Astrocyte of the cerebellum (primary cell): ENCODE measurements at regions not wholly inside any gene's neighbourhood (a gene's known extent, or its start where the extent isn't known, plus 50 kb on each side); places are given as distances from the start of the nearest gene placed in this dataset.

Experiments used
- DNase-seq: peaks from one replicate; pipeline ENCODE4 v3.0.0-alpha.2; 2011; ENCODE audit warnings: low read depth
- H3K4me3 ChIP-seq: 2 replicates; pipeline ENCODE4 v1.5.1; 2011; ENCODE audit warnings: mild to moderate bottlenecking, low read depth, low read length, moderate library complexity
- in situ Hi-C: cut with HindIII; loops from 2 replicates; pipeline ENCODE4 v1.10.0; 2017; ENCODE audit warnings: low sequenced_read_pairs
- TF ChIP-seq, protein P1 (sequence below): IDR thresholded peaks from 2 replicates; pipeline ENCODE4 v1.5.1; 2012; ENCODE audit warnings: low read length, low read depth, moderate library complexity, mild to moderate bottlenecking; ENCODE audit errors: missing control alignments

DNA sequence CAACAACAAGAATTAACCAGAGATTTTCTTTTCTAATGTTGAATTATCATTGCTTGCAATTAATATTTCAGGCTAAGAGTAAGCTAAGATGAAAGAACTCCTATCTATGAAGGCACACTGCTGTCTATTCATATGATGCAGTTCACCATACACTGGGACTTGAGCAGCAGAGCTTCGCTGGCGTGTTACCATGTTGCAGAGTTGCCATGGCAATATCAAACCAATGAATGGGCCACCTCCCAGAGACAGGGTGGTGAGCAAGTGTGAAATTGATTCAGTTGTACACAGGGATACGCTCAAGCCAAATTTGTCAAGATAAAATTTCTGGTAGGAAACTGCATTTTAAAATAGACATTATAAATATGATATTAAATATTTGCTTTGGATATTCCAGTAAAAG, 69.3 kb upstream of the MYO16 start:
- DNase-seq = no peak
- TF ChIP-seq, protein P1, sequence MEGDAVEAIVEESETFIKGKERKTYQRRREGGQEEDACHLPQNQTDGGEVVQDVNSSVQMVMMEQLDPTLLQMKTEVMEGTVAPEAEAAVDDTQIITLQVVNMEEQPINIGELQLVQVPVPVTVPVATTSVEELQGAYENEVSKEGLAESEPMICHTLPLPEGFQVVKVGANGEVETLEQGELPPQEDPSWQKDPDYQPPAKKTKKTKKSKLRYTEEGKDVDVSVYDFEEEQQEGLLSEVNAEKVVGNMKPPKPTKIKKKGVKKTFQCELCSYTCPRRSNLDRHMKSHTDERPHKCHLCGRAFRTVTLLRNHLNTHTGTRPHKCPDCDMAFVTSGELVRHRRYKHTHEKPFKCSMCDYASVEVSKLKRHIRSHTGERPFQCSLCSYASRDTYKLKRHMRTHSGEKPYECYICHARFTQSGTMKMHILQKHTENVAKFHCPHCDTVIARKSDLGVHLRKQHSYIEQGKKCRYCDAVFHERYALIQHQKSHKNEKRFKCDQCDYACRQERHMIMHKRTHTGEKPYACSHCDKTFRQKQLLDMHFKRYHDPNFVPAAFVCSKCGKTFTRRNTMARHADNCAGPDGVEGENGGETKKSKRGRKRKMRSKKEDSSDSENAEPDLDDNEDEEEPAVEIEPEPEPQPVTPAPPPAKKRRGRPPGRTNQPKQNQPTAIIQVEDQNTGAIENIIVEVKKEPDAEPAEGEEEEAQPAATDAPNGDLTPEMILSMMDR = no peak
- in situ Hi-C loops = no loop called here
- H3K4me3 ChIP-seq = no peak overlapping the region

DNA sequence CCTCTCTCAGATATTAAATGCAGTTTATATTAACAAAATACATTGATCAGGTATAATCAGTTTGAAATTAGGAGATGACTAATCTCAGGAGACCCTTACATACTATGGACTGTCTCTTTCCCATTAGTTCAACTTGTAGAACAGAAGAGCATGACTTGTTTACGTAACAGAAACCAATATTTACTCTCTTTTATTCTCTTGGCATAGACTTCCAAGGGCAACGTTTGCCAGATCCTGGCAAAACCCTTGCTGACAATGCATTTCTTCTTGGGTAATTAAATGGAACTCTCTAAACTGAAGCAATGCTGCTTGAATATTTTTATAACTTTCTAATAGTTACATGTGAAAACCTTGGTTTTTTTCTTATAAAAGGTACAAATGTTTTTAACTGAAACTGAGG, 68.3 kb upstream of the MYO16 start:
- in situ Hi-C loops = no loop called here
- TF ChIP-seq, protein P1 = no peak
- no peak for DNase-seq
- no peak overlapping the region for H3K4me3 ChIP-seq

DNA sequence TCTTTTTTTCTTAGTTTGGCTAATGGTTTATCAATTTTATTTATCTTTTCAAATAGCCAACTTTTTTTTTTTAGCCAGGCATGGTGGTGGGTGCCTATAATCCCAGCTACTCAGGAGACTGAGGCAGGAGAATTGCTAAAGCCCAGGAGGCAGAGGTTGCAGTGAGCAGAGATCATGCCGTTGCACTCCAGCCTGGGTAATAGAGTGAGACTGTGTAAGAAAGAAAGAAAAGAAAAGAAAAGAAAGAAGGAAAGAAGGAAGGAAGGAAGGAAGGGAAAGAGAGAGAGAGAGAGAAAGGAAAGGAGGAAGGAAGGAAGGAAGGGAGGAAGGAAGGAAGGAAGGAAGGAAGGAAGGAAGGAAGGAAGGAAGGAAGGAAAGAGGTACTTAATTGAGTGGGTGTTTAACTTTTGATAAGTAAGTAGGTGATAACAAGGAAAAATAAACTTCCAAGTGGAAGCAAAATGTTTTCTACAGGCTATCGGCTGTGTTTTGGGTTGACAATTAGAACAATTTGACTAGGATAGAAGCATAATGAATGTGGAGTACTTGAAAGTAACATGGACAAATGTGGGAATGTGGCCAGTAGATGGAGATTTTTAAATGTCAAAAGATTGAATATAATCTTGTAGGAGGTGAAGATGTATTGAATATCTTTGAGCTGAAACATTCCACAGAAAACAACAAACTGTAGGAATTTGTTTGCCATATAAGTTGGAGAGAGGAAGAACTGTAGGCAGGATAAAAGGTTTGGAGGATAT, 62.8 kb upstream of the MYO16 start:
- in situ Hi-C loops = no loop called here
- TF ChIP-seq, protein P1 = no peak
- no peak for DNase-seq
- H3K4me3 ChIP-seq = no peak overlapping the region

DNA sequence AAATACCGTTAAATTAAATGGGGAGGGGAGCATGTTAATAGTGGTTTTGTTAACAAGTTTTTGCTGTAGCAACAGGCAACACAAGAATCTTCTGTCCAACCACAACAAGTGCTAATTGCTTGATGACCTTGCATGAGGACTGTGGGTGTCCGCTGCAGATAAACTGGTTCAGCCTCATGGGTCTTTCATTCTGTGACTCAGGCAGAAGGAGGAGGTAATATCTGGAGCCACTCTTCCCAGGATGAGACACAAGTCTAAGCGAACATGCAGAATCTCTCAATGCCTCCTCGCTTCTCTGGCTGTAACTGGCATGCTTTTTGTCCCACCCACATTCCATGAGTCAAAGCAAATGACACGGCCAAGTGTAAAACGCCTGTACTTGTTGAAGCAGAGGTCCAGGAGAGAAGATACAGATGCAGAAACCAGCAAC, 56.6 kb upstream of the MYO16 start:
- TF ChIP-seq, protein P1 = no peak
- in situ Hi-C loops = no loop called here
- H3K4me3 ChIP-seq = no peak overlapping the region
- DNase-seq = no peak

DNA sequence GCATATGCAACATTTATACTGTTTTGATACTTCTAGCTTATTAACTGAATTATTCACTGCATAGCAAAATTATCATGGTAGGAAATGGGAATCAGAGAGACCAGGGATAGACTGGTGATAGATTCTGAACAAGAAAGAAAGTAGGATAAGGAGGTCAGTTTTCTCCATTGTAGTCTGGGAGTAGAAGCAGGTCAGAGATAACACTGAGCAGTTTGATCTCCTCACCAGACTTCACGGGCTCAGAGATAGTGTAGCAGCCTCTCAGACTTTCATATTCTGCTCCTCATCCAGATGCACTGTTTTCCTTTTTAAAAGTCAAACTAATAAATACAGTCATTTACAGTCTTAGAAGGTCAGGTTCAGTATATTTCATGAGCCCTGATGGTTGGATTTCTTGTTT, 56.0 kb upstream of the MYO16 start:
- DNase-seq = no peak
- H3K4me3 ChIP-seq = no peak overlapping the region
- TF ChIP-seq, protein P1 = no peak
- in situ Hi-C loops = no loop called here

DNA sequence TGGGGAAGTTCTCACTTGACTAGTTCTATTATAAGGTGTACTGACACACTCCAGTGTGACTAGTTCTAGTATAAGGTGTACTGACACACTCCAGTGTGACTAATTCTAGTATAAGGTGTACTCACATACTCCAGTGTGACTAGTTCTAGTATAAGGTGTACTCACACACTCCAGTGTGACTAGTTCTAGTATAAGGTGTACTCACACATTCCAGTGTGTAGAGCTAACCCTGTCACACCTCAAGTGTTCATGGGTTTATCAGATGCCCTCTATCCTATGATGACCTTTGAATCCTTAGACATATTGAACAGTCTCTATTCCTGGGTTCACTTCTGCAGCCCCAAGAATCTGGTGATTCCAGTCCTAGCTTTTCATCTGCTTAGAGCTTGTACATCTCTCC, 54.6 kb upstream of the MYO16 start:
- TF ChIP-seq, protein P1 = no peak

DNA sequence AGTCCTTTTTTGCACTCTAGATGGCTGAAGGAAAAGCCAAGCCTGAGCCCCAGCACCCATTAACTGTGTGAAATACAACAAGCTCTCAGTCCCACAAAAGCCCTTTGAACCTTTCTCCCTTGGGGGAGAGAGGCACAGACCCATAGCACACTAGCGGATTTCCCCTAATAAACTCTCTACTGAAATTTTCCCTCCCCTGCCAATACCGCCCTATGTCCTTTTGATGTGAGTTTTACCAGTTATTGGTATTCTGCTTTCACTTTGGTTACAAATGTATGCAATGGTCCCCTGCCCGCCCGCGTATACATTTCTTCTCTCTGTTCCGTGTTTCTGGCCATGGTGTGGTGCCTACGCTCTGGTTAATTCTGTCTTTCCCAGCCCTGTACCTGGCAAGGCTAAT, 54.0 kb upstream of the MYO16 start:
- DNase-seq = no peak
- TF ChIP-seq, protein P1 = no peak
- in situ Hi-C loops = no loop called here
- H3K4me3 ChIP-seq = no peak overlapping the region

More for the DNA sequence above, 54.6 kb upstream of the MYO16 start:
- no peak overlapping the region for H3K4me3 ChIP-seq
- in situ Hi-C loops = no loop called here
- DNase-seq = no peak
